ENCODE measurements at regions not wholly inside any gene's neighbourhood (a gene's known extent, or its start where the extent isn't known, plus 50 kb on each side); places are given as distances from the start of the nearest gene placed in this dataset.

GRCh38 chr11:45597097-45597496, 68.3 kb downstream of the CHST1 start:
- DNase-seq (ENCODE audit: low read depth) = no peak

DNA sequence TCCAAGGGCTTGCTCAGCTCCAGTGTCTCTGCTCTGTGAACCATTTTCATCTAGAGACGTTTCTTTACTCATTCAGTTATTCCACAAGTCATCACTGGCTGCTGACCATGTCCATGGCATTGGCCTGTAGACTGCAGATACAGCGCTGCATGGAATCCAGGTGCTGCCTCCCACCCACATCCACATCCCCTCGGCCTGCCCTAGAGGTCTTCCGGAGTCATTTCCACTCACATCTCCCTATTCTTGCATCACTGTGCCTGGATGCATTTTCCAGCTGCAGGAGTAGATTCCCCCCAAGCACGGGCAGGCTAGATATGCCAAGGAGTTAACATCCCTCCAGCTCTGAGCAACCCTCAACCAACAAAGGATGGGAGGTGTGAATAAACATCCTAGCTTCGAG, 68.9 kb downstream of the CHST1 start:
- DNase-seq (ENCODE audit: low read depth) = no peak

DNA sequence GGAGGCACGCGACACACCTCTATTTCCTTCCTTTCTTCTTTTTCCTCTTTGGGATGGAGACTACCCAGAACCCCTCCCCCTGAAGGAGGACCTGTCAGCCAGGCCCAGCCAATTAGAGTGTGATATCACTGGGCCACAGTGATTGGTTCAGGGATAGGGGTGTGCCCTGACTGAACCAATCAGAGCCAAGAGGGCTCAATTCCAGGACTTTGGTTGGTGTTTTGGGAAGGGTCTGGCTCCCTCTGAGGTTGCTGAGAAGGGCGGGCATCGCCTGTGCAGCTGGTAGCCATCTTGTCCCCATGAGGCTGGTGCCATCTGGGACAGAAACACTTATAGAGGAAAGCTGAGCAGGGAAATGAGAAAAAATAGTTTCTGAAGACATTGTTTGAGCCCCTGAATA, 71.4 kb downstream of the CHST1 start:
- DNase-seq (ENCODE audit: low read depth) = no peak

DNA sequence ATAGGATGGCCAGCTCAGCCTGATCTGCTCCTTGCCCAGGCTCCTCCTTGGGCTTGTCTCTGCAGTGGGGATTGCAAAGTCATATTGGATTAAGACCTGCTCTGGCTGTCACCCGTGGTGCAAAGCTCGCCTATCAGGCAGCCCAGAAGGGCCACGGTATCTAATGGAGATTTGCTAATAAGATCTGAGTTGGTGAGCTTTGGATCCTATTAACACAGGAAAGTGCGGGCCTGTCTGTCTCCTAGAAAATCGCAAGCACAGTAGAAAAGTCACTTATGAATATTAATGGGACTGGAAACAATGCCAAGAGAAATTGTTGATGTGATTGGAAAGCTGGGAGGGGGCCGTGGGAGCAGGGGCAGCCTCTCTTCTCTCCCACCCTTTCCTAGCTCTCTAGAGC, 72.8 kb downstream of the CHST1 start:
- DNase-seq (ENCODE audit: low read depth) = no peak

- DNase-seq (ENCODE audit: low read depth) = no peak
Observed at GRCh38 chr11:45590743-45591142, 74.7 kb downstream of the CHST1 start.

DNA sequence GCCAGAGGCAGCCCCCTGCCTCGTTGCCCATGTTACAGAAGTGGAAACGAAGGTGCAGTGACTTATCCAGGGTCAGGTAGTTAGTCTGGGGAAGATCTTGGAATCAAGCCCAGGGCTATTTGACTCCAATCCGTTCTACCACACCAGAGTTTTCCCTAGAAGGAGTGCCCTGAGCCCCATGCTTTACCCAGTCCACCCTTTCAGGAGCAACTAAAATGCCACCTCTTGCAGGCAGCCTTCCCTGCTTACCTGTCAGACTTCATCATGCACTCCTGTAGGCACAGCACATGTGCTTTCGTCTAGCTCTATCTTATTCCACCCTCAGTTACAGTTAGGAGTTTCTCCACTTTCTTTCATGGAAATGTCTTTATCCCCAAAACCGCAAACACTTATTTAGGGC, 80.2 kb downstream of the CHST1 start:
- no peak for DNase-seq (ENCODE audit: low read depth)

DNA sequence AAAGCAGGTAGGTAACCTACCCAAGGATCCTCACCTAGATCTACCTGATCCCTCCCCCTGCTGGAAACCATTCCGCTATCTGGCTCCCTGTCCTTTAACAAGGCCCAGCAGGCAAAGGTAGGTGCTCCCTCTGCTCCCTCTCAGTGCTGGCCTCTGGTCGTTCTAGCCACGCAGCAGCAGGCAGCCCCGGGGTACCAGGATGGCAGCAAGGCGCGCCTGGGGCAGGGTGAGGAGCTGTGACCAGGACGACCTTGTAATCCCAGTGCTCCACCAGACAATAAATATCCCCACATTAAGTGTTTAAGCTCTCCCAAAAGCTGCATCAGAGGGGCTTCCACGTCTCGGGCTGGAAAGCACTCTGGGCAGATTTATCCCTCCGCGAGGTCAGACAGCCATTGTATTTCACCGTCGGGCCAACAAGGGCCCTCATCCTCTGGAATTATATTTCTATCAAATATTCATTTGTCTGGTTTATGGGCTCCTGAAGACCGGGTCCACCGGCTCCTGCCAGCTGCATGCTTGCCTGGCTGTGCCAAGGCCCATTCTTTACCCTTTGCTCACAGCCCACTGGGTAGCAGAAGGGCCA, 81.3 kb downstream of the CHST1 start:
- DNase-seq (ENCODE audit: low read depth) = no peak

DNA sequence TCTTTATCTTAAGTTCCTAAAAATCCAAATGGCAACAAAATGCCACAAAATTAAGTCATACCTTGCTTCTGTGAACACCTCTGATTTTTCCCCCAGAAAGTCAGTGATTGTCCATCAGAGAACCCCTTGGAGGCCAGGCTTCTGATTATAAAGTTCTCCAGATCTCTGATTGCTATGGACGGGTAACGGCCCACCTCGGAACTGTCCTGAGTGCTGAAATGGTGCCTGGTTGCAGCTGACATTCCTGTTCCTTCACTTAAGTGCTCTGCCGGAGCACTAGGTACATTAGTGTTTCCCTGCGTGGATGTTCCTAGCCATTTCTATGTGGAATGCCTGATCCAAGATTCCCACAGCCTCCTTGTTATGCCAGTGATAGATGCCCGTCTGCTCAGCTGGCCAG, 85.0 kb downstream of the CHST1 start:
- no peak for DNase-seq (ENCODE audit: low read depth)

- no peak for DNase-seq (ENCODE audit: low read depth)
Observed at GRCh38 chr11:45578316-45578715, 87.1 kb downstream of the CHST1 start.

DNA sequence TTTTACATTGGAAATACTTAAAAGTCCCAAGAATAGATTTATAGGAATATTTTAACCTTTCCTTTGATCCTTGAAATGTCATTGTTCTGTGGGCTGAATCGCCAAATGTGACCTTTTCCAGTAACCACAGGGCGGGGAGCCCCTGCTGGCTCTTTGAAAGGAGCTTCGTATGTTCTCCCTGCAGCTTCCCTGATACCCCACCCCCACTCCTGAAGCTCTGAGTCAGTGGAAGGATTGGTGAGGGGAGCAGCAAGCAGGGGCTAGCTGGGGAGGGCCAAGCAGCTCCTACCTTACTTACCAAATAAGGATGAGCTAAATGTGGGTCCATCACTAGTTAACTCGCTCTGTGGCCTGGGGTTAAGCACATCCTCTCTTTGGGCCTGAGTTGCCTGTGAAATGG, 87.7 kb downstream of the CHST1 start:
- no peak for DNase-seq (ENCODE audit: low read depth)

DNA sequence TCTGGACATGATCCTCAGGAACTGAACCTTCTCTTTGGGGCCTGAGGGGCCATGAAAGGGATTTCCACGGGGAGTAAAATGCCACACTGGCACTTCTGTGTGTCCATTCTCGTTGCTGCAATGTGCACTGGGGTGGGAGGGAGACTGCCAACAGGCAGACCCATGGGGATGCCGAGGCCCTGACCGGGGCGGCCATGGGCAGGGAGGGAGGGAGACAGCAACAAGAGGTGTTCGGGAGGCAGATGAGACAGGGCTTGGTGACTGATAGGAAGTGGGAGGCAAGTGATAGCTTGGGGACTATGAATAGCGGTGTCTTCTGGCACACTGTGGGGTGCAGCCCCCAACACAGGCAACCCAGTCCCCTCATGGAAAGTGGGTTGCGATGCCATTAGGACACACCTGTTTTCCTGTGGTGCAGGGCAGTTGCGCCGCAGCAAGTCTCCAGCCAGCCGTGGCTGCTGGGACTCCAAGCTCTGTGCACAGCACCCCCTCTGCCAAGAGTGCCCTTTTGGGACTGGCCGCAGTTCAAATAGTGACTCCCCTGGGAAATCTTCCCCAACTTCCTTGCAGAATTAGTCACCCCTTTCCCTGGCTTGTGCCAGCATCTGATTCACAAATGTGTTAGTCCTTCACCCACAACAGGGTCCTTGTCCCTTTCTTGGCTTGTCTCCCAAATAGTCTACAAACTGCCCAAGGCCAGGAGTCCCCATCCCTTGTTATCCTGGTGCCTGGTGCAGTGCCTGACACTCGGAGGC, 88.8 kb downstream of the CHST1 start:
- DNase-seq (ENCODE audit: low read depth) = no peak

DNA sequence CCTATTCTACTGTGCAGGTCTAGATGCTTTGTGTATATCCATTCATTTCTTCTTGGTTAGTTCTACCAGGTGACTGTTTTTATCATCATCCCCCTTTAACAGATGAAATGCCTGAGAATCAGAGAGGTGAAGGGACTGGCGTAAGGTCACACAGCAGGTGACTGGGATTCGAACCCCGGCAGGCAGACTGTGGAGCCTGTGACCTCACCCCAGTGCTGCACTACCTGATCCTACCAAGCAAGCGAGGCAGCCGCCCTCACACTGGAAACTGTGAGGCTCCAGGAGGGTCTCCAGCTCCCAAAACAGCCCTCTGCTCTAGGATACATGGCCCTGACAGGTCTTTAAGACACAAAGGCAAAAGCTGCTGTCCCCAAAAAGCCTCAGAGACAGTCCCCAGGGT, 91.7 kb downstream of the CHST1 start:
- DNase-seq (ENCODE audit: low read depth) = no peak

DNA sequence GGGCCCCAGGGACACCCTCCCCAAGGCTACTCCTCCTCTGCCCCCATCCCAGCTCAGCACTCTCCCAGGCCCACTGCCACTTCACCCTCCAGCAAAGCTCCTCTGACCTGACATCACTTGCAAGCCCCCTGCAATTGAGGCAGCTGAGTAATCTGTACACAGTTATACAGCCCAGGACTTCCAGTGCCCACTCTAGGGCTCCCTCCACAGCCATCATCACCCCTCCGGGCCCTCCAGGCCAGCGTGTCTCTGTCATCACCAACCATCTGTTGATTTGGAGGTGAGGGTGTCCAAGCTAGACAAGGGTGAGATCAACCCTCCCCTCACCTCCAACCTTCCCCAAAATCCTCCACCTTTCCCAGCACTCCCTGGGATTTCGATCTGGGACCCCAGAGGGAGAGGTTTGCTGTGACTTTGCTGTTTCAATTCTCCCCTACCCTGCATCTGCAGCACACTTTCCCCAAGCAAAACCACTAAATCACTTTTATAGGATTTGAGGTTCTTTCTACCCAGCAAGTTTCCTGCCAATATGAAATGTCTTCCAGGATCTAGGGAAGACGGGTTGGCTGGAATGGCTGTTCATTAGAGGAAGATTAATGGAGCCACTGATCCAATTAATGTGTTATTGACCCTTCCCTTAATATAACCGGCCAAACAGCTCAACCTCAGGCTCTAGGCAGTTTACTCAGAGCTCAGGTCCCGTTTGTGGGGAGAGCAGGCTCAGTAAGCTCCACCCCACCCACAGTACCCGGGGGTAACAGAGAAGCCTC, 92.9 kb downstream of the CHST1 start:
- DNase-seq (ENCODE audit: low read depth) = no peak

GRCh38 chr11:45569776-45570175, 95.6 kb downstream of the CHST1 start:
- no peak for DNase-seq (ENCODE audit: low read depth)

GRCh38 chr11:45568049-45568448, 97.4 kb downstream of the CHST1 start:
- no peak for DNase-seq (ENCODE audit: low read depth)

DNA sequence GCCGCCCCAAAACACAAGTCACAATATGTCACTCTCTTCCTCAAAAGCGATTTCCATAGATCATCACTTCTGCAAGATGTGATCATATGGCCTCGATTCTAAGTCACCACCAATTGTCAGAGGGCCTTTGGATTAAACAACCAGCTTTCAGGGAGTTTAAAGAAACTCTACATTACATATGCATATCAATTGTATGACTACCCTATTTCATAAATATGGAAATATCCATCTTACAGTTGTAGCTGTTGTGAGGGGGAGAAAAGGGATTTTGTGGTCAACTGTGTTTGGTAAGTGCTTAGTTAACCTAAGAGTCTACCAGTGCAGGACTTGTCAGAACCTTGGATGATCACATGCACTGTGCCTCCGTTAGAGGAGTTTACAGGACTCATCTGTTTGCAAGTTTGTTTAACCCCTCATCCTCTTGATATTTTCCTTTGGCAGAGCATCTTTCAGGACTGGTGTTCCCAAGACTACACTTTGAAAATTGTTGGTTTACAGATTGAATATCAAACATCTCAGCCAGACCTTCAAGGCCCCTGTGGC, 99.9 kb downstream of the CHST1 start:
- no peak for DNase-seq (ENCODE audit: low read depth)

DNA sequence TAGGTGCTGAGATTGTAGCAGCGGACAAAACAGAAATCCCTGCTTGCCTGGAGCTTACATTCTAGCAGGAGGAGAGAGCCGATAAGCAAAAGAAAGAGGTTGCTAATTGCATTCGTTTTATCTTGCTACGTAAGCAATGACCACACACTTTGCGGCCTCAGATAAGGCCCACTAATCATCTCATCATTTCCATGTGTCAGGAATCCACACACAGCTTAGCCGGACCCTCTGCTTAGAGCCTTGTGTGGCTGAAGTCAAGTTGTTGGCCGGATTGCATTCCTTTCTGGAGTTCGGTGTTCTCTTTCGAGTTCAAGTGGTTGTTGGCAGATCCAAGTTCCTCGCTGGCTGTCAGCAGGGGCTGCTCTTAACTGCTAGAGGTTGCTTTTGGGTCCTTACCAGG, 101.6 kb downstream of the CHST1 start:
- no peak for DNase-seq (ENCODE audit: low read depth)

DNA sequence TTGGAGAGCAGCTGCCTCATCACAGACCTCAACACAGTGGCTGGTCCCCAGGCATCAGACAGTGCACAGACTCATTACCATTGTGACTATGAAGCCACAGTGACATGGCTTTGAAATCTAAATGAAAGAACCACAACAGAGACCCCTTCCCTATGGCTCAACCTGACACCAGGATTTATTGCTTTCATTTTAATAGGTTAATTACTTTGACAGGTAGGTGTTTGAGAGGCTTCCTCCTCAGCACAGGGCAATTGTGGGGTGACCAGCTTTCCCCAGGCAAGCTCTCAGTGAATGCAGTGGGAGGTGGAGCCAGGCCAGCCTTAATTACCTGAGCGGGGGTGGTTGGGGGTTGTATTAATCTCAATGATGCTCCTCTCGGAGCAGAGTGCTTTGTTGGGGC, 102.3 kb downstream of the CHST1 start:
- no peak for DNase-seq (ENCODE audit: low read depth)

- DNase-seq (ENCODE audit: low read depth) = no peak
Observed at GRCh38 chr11:45560913-45561281, 104.5 kb downstream of the CHST1 start.

DNA sequence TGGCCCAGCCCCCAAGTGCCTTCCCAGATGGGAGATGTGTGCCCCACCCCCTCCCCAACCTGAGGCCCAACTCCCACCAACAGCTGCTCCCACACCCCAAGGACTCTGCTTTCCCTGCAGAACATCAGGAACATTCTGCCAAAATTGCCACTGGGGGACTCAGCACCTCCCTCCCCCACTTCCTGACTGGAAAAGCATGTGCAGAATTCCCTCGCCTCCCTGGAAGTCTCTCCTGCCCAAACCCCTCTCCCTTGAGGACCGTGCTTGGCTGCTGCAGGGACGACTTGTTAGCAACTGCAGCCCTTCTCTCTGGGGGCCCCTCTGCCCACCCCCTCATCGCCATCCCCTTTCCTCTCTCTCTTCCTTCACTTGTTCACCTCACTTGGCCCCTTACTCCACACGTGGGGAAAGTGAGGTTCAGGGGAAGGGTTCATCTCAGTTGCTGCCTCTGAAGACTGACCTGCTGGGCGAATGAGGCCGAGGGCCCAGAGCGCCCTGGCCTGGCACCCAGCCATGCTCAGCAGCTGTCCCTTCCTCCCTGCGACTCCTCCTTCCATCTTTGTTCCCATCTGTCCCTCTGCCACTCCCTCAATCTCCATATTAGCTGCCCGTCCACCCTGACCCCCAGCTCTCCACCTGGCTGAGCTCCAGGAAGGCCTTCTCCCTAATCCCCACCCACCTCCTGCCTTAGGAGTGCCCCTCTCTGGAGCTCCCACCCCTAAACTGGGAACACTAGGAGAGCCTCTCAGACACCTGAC, 105.1 kb downstream of the CHST1 start:
- DNase-seq (ENCODE audit: low read depth) = no peak

DNA sequence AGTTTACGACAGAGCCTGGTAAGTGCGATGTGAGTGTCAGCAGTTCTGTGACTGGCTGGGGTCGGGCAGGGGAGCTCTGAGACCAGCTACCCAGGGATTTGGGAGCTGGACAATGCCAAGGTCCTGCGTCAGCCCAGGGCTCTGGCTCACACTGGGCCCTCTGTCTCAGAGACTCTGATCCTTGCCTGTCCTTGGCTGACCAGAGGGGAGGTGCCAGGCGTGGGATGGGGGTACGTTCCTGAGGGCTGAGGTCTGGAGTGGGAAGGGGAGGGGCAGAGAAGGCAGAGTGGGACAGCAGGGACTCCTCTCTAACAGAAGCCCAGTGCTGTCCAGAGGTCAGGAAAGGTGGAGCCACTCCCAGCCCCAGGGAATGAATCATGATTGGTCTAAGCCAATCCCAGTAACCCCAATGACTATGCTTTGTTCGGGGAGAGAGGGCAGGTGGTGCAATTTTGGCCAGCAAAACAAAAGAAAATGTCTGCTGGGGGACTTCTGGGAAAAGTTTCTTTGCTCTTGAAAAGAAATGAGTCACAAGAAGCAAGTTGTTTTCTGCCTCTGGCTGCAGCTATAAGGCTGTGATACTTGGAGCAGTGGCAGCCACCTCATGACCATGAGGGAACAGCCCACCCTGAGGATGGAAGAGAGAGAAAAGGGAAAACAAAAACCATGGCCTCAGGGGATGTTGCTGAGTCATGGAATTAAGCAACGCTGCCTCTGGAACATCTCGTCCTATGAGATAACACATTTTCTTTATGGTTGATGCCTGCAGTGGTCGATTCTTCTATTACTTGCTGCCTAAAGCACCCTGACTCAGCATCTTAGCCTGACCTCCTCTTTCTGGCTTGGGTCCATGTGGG, 108.3 kb downstream of the CHST1 start:
- no peak for DNase-seq (ENCODE audit: low read depth)
